Motor neuron (in vitro differentiated cells): ENCODE measurements at regions not wholly inside any gene's neighbourhood (a gene's known extent, or its start where the extent isn't known, plus 50 kb on each side); places are given as distances from the start of the nearest gene placed in this dataset.
A peak's percentile ranks its signal among the peaks of the same experiment; 100 is the strongest.
"Not testable (repeated sequence)": the region's sequence is repeated elsewhere in the genome, so short reads cannot be mapped to it uniquely, and the experiment has no call there.

Experiments
- ATAC-seq, 8 experiments: fragments of 200-7000 bp; cut with Tn5 transposase; replicated peaks in 6 of 8; 2 replicates each; pipeline ENCODE4 v1.8.0; 2021; ENCODE audit warnings: mild to moderate bottlenecking in 8 of 8, moderate library complexity in 8 of 8
- H3K27ac ChIP-seq, 2 donors: fragments of 250-450 bp; sonication (Bioruptor Pico); 2 replicates each; pipeline ENCODE4 v1.9.0; 2021; ENCODE audit warnings: antibody characterized with exemption in 2 of 2, mild to moderate bottlenecking in 2 of 2, moderate library complexity in 1 of 2
- H3K4me1 ChIP-seq, 2 donors: fragments of 250-450 bp; sonication (Bioruptor Pico); replicated peaks in 1 of 2; 2 replicates each; pipeline ENCODE4 v1.6.1; 2021; ENCODE audit warnings: antibody characterized with exemption in 2 of 2, mild to moderate bottlenecking in 2 of 2, moderate library complexity in 1 of 2
- H3K4me3 ChIP-seq, 5 donors: fragments of 250-450 bp; sonication (Bioruptor Pico); 2 replicates each; pipeline ENCODE4 v1.9.0; 2021; ENCODE audit warnings: antibody characterized with exemption in 5 of 5, mild to moderate bottlenecking in 5 of 5, moderate library complexity in 4 of 5
- WGBS, 10 experiments: fragments of 450-650 bp; shearing (Covaris generic); methylation state at CpG; one replicate each; pipeline ENCODE4 v1.0.0; 2022; 5-methylcytosine and 5-hydroxymethylcytosine counted together
- in situ Hi-C, 9 experiments: fragments of 400-800 bp; cut with MboI; loops; one replicate each; pipeline ENCODE4 v1.15.0; 2021; ENCODE audit warnings: low sequenced_read_pairs in 9 of 9, low pct_unique_long_range_greater_than_20kb in 2 of 9; ENCODE audit not compliant: unreplicated experiment in 9 of 9

DNA sequence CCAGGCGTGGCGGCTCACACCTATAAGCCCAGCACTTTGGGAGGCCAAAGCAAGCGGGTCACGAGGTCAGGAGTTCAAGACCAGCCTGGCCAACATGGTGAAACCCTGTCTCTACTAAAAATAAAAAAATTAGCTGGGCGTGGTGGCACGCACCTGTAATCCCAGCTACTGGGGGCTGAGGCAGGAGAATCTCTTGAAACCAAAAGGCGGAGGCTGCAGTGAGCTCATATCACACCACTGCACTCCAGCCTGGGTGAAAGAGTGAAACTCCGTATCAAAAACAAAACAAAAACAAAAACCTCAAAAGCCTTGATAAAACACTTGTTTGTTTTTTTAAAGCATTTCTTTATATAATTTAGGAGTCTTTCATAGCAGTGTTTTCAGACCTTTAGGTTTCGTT is 135.8 kb upstream of the LMNTD1 start:
- H3K4me3 ChIP-seq, in situ Hi-C loops, ATAC-seq, H3K27ac ChIP-seq: not testable (repeated sequence)
- WGBS, 10 experiments: 88 to 100% (median 91%) methylated on average over 1 to 9 of the region's 9 CpGs; no CpG with 5 or more reads in 1 of the 10 experiments
- peaks cover 11 to 12% of the 10 kb centered on the region in 2 donors for H3K4me1 ChIP-seq

DNA sequence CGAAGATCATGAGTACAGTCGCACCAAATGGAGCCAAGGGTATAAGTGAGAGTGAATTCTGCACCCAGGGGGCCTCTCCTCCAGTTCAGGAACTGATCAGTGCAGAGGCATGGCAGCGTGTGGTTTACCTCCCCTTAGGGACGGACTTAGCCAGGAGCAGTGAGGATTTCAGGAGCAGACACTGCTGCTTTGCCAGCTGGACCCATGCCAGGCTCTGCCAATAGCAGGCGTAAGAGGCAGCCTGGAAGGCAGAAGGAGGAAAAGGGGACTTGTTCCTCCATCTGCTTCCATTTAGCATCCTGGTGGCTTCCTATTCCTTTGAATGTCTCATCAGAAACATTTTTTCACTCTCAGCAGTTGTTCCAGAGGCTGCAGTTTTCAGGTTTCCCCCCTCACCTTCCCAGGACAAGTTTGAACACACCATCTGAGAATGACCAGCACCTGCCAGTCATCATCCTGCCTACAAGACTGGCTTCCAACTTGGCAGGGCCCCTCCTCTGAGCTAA is 137.0 kb upstream of the LMNTD1 start:
- no peak overlapping the region for H3K4me3 ChIP-seq
- in situ Hi-C loops: no loop called here
- peaks cover 11 to 16% of the 10 kb centered on the region in 2 donors for H3K4me1 ChIP-seq
- ATAC-seq: peak in 2 of 8 experiments; percentile 31 to 70
- 58 to 100% (median 83%) methylated on average over 1 to 3 of the region's 5 CpGs; no CpG with 5 or more reads in 2 of the 10 experiments for WGBS, 10 experiments
- no peak overlapping the region for H3K27ac ChIP-seq

GRCh38 chr12:25690996-25691864 is 138.1 kb upstream of the LMNTD1 start:
- in situ Hi-C loops: no loop called here
- Histone ChIP-seq H3K27ac (peak overlapping the region in 1 of 2 donors; percentile 62), H3K4me3 (no peak overlapping the region), H3K4me1 (peaks cover 17 to 24% of the 10 kb centered on the region in 2 donors)
- 80 to 100% (median 89%) methylated on average over 1 to 8 of the region's 8 CpGs; no CpG with 5 or more reads in 1 of the 10 experiments for WGBS, 10 experiments
- ATAC-seq: no peak

GRCh38 chr12:25691865-25692114 is 138.7 kb upstream of the LMNTD1 start:
- H3K4me3 ChIP-seq: no peak overlapping the region
- in situ Hi-C loops: no loop called here
- peaks cover 17 to 24% of the 10 kb centered on the region in 2 donors for H3K4me1 ChIP-seq
- 29 to 82% (median 66%) methylated on average over 2 to 4 of the region's 4 CpGs; no CpG with 5 or more reads in 1 of the 10 experiments for WGBS, 10 experiments
- peak overlapping the region in 1 of 2 donors; percentile 62 for H3K27ac ChIP-seq
- ATAC-seq: peak in 1 of 8 experiments; percentile 9

- no peak overlapping the region for H3K4me3 ChIP-seq
- peak in 7 of 8 experiments; percentile 26 to 86 (median 69) for ATAC-seq
- H3K27ac ChIP-seq: peak overlapping the region in 1 of 2 donors; percentile 62
- 33 to 100% (median 72%) methylated on average over 1 to 7 of the region's 9 CpGs for WGBS, 10 experiments
- peaks cover 17 to 24% of the 10 kb centered on the region in 2 donors for H3K4me1 ChIP-seq
- in situ Hi-C loops: no loop called here
Observed at GRCh38 chr12:25692115-25693035, 139.3 kb upstream of the LMNTD1 start.

DNA sequence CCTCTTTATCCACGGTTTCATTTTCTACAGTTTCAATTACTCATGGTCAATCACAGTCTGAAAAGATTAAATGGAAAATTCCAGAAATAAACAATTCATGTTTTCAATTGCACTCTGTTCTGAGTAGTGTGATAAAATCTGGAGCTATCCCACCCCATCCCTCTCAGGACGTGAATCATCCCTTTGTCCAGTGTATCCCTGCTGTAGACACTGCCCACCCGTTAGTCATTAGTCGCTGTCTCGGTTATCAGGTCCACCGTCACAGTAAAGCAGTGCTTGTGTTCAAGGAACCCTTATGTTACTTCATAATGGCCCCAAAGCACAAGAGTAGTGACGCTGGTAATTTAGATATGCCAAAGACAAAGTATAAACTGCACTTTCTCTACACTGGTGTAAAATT is 141.0 kb upstream of the LMNTD1 start:
- peaks cover 17 to 24% of the 10 kb centered on the region in 2 donors for H3K4me1 ChIP-seq
- H3K27ac ChIP-seq: no peak overlapping the region
- in situ Hi-C loops: no loop called here
- H3K4me3 ChIP-seq: no peak overlapping the region
- peak; percentile 20 to 91 (median 74) for ATAC-seq
- 0 to 86% (median 60%) methylated on average over 1 to 7 of the region's 7 CpGs for WGBS, 10 experiments

DNA sequence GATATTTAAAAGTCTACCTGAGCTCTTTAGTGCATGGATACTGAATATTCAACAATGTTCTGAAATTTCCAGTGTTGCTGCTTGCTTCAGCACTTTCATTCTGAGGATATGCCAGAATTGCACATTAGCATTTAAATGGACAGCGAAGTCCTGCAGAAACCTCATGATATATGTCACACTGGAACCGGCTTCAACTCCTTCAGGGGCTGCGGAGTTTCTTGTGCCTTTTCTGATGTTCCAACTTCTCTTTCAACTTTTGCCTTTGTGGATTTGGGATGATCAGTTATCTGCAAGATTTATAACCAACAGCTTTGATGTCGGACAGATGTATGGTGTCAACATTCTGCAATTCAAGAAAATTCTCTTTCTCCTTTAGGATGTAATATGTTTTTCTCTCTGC is 142.5 kb upstream of the LMNTD1 start:
- in situ Hi-C loops: no loop called here
- Histone ChIP-seq H3K4me1 (peaks cover 17 to 24% of the 10 kb centered on the region in 2 donors), H3K27ac (no peak overlapping the region), H3K4me3 (no peak overlapping the region)
- peak in 6 of 8 experiments; percentile 37 to 79 (median 58) for ATAC-seq
- 19 to 83% (median 74%) methylated on average over 1 to 4 of the region's 4 CpGs; no CpG with 5 or more reads in 1 of the 10 experiments for WGBS, 10 experiments

DNA sequence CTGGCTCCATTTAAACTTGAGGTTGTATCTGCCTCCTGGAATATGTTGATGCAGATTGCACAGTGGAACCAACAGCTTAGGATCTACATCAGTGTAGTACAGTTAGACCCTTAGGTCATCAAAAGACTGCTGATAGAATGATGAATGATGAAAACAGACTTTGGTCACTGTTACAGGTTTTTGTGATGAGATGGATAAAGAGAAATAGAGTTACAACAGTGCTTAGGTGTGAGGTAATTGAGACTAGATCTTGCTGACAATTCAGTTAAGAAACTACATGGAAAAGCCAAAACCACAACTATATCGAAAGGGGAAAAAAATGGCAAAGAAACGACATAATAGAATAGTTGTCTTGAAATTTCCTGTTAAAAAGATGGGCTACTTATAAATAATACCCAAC is 145.7 kb upstream of the LMNTD1 start:
- in situ Hi-C loops: no loop called here
- H3K27ac ChIP-seq: no peak overlapping the region
- WGBS, 10 experiments: 38 to 100% (median 84%) methylated on average over 1 to 2 of the region's 2 CpGs; no CpG with 5 or more reads in 2 of the 10 experiments
- ATAC-seq: no peak
- peaks cover 6 to 12% of the 10 kb centered on the region in 2 donors for H3K4me1 ChIP-seq
- H3K4me3 ChIP-seq: no peak overlapping the region

GRCh38 chr12:25699454-25699853 is 146.4 kb upstream of the LMNTD1 start:
- Histone ChIP-seq H3K4me3 (no peak overlapping the region), H3K4me1 (peaks cover 6 to 10% of the 10 kb centered on the region in 2 donors), H3K27ac (no peak overlapping the region)
- 60 to 100% (median 87%) methylated on average over 1 of the region's 1 CpG; no CpG with 5 or more reads in 6 of the 10 experiments for WGBS, 10 experiments
- ATAC-seq: no peak
- in situ Hi-C loops: no loop called here

DNA sequence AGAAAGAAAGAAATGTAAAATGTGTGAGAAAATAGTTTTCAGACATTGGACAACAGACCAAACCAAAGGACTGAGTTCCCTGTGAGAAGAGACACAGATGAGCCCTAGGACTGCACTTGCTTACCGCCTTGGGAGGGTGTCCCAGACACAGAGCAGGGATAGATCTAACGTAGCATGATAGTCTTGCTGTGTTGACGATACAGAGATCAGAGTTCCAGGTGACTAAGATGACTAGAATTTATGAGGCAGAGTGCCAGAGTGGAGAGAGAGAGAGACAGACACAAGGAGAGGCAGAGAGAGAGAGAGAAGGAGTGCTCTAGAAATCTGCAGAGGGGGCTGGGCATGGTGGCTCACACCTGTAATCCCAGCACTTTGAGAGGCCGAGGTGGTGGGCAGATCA is 148.2 kb upstream of the LMNTD1 start:
- Histone ChIP-seq H3K4me3 (no peak overlapping the region), H3K4me1 (no peaks in the 10 kb centered on the region), H3K27ac (no peak overlapping the region)
- in situ Hi-C loops: no loop called here
- no peak for ATAC-seq
- WGBS, 10 experiments: 60 to 100% (median 78%) methylated on average over 1 to 4 of the region's 4 CpGs; no CpG with 5 or more reads in 2 of the 10 experiments

GRCh38 chr12:25702553-25702952 is 149.5 kb upstream of the LMNTD1 start:
- ATAC-seq: no peak
- H3K27ac ChIP-seq: no peak overlapping the region
- 66 to 100% (median 83%) methylated on average over 1 to 3 of the region's 3 CpGs for WGBS, 10 experiments
- H3K4me3 ChIP-seq: no peak overlapping the region
- in situ Hi-C loops: no loop called here
- no peaks in the 10 kb centered on the region for H3K4me1 ChIP-seq

GRCh38 chr12:25705261-25705660 is 152.2 kb upstream of the LMNTD1 start:
- Histone ChIP-seq H3K4me3 (no peak overlapping the region), H3K27ac (no peak overlapping the region), H3K4me1 (no peaks in the 10 kb centered on the region)
- in situ Hi-C loops: no loop called here
- ATAC-seq: no peak
- WGBS, 10 experiments: no CpG with 5 or more reads among the region's 1 CpG

DNA sequence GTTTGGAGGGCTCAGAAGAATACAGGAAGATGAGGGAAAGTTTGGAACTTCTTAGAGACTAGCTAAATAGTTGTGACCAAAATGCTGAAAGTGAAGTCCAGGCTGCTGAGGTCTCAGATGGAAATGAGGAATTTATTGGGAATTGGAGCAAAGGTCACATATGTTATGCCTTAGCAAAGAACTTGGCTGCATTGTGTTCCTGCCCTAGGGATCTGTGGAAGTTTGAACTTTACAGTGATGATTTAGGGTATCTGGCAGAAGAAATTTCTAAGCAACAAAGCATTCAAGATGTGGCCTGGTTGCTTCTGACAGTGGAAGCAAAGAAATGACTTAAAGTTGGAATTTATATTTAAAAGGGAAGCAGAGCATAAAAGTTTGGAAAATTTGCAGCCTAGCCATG is 153.6 kb upstream of the LMNTD1 start:
- H3K4me3 ChIP-seq, ATAC-seq, in situ Hi-C loops, H3K27ac ChIP-seq, H3K4me1 ChIP-seq: not testable (repeated sequence)
